ENCODE measurements at regions not wholly inside any gene's neighbourhood (a gene's known extent, or its start where the extent isn't known, plus 50 kb on each side); places are given as distances from the start of the nearest gene placed in this dataset.
"Not testable (repeated sequence)": the region's sequence is repeated elsewhere in the genome, so short reads cannot be mapped to it uniquely, and the experiment has no call there.

GRCh38 chr5:99562937-99563627 lies 634.3 kb upstream of the CHD1 start:
- H3K4me1 ChIP-seq (ENCODE audit: control insufficient read depth, insufficient read depth, low read length); H3K27ac ChIP-seq (ENCODE audit: low read depth, low read length); H3K27me3 ChIP-seq (ENCODE audit: control insufficient read depth, insufficient read depth, low read length); H3K36me3 ChIP-seq (ENCODE audit: control insufficient read depth, insufficient read depth, low read length); H3K4me3 ChIP-seq (ENCODE audit: low read length); H3K9ac ChIP-seq (ENCODE audit: low read length): not testable (repeated sequence)

- H3K36me3 ChIP-seq (ENCODE audit: control insufficient read depth, insufficient read depth, low read length), result no peaks in the 10 kb centered on the region
- no peaks in the 10 kb centered on the region for H3K27me3 ChIP-seq (ENCODE audit: control insufficient read depth, insufficient read depth, low read length)
- H3K4me3 ChIP-seq (ENCODE audit: low read length), result no peak overlapping the region
- H3K4me1 ChIP-seq (ENCODE audit: control insufficient read depth, insufficient read depth, low read length), result no peaks in the 10 kb centered on the region
- no peak overlapping the region for H3K9ac ChIP-seq (ENCODE audit: low read length)
- H3K27ac ChIP-seq (ENCODE audit: low read depth, low read length), result no peak overlapping the region
Measured at GRCh38 chr5:99553211-99553810, 624.5 kb upstream of the CHD1 start.

- Histone ChIP-seq H3K4me1 (ENCODE audit: control insufficient read depth, insufficient read depth, low read length) (no peaks in the 10 kb centered on the region), H3K36me3 (ENCODE audit: control insufficient read depth, insufficient read depth, low read length) (no peaks in the 10 kb centered on the region), H3K9ac (ENCODE audit: low read length) (no peak overlapping the region), H3K27me3 (ENCODE audit: control insufficient read depth, insufficient read depth, low read length) (no peaks in the 10 kb centered on the region), H3K4me3 (ENCODE audit: low read length) (no peak overlapping the region), H3K27ac (ENCODE audit: low read depth, low read length) (no peak overlapping the region)
Measured at GRCh38 chr5:99544356-99544755, 615.5 kb upstream of the CHD1 start.

GRCh38 chr5:99543841-99544240 lies 615.0 kb upstream of the CHD1 start:
- Histone ChIP-seq H3K9ac (ENCODE audit: low read length) (no peak overlapping the region), H3K27me3 (ENCODE audit: control insufficient read depth, insufficient read depth, low read length) (no peaks in the 10 kb centered on the region), H3K4me3 (ENCODE audit: low read length) (no peak overlapping the region), H3K4me1 (ENCODE audit: control insufficient read depth, insufficient read depth, low read length) (no peaks in the 10 kb centered on the region), H3K27ac (ENCODE audit: low read depth, low read length) (no peak overlapping the region), H3K36me3 (ENCODE audit: control insufficient read depth, insufficient read depth, low read length) (no peaks in the 10 kb centered on the region)

- H3K27me3 ChIP-seq (ENCODE audit: control insufficient read depth, insufficient read depth, low read length); H3K36me3 ChIP-seq (ENCODE audit: control insufficient read depth, insufficient read depth, low read length); H3K9ac ChIP-seq (ENCODE audit: low read length); H3K4me1 ChIP-seq (ENCODE audit: control insufficient read depth, insufficient read depth, low read length); H3K27ac ChIP-seq (ENCODE audit: low read depth, low read length); H3K4me3 ChIP-seq (ENCODE audit: low read length): not testable (repeated sequence)
Measured at GRCh38 chr5:99534241-99534640, 605.4 kb upstream of the CHD1 start.

- H3K4me1 ChIP-seq (ENCODE audit: control insufficient read depth, insufficient read depth, low read length); H3K27me3 ChIP-seq (ENCODE audit: control insufficient read depth, insufficient read depth, low read length); H3K4me3 ChIP-seq (ENCODE audit: low read length); H3K9ac ChIP-seq (ENCODE audit: low read length); H3K27ac ChIP-seq (ENCODE audit: low read depth, low read length); H3K36me3 ChIP-seq (ENCODE audit: control insufficient read depth, insufficient read depth, low read length): not testable (repeated sequence)
Measured at GRCh38 chr5:99521666-99522065, 592.9 kb upstream of the CHD1 start.

GRCh38 chr5:99515864-99516490 lies 587.2 kb upstream of the CHD1 start:
- H3K4me1 ChIP-seq (ENCODE audit: control insufficient read depth, insufficient read depth, low read length); H3K9ac ChIP-seq (ENCODE audit: low read length); H3K27ac ChIP-seq (ENCODE audit: low read depth, low read length); H3K36me3 ChIP-seq (ENCODE audit: control insufficient read depth, insufficient read depth, low read length); H3K27me3 ChIP-seq (ENCODE audit: control insufficient read depth, insufficient read depth, low read length); H3K4me3 ChIP-seq (ENCODE audit: low read length): not testable (repeated sequence)

- H3K36me3 ChIP-seq (ENCODE audit: control insufficient read depth, insufficient read depth, low read length); H3K4me1 ChIP-seq (ENCODE audit: control insufficient read depth, insufficient read depth, low read length); H3K9ac ChIP-seq (ENCODE audit: low read length); H3K27ac ChIP-seq (ENCODE audit: low read depth, low read length); H3K4me3 ChIP-seq (ENCODE audit: low read length); H3K27me3 ChIP-seq (ENCODE audit: control insufficient read depth, insufficient read depth, low read length): not testable (repeated sequence)
Measured at GRCh38 chr5:99510237-99510866, 581.5 kb upstream of the CHD1 start.

GRCh38 chr5:99509064-99509463 lies 580.3 kb upstream of the CHD1 start:
- not testable (repeated sequence) for H3K36me3 ChIP-seq (ENCODE audit: control insufficient read depth, insufficient read depth, low read length); H3K27me3 ChIP-seq (ENCODE audit: control insufficient read depth, insufficient read depth, low read length); H3K9ac ChIP-seq (ENCODE audit: low read length); H3K4me1 ChIP-seq (ENCODE audit: control insufficient read depth, insufficient read depth, low read length); H3K27ac ChIP-seq (ENCODE audit: low read depth, low read length); H3K4me3 ChIP-seq (ENCODE audit: low read length)

GRCh38 chr5:99495456-99495855 lies 566.6 kb upstream of the CHD1 start:
- not testable (repeated sequence) for H3K4me3 ChIP-seq (ENCODE audit: low read length); H3K27me3 ChIP-seq (ENCODE audit: control insufficient read depth, insufficient read depth, low read length); H3K27ac ChIP-seq (ENCODE audit: low read depth, low read length); H3K9ac ChIP-seq (ENCODE audit: low read length); H3K4me1 ChIP-seq (ENCODE audit: control insufficient read depth, insufficient read depth, low read length); H3K36me3 ChIP-seq (ENCODE audit: control insufficient read depth, insufficient read depth, low read length)

GRCh38 chr5:99478450-99478849 lies 549.6 kb upstream of the CHD1 start:
- not testable (repeated sequence) for H3K9ac ChIP-seq (ENCODE audit: low read length); H3K4me1 ChIP-seq (ENCODE audit: control insufficient read depth, insufficient read depth, low read length); H3K27ac ChIP-seq (ENCODE audit: low read depth, low read length)

GRCh38 chr5:99473328-99473727 lies 544.5 kb upstream of the CHD1 start:
- H3K4me3 ChIP-seq (ENCODE audit: low read length); H3K4me1 ChIP-seq (ENCODE audit: control insufficient read depth, insufficient read depth, low read length); H3K27me3 ChIP-seq (ENCODE audit: control insufficient read depth, insufficient read depth, low read length); H3K9ac ChIP-seq (ENCODE audit: low read length); H3K36me3 ChIP-seq (ENCODE audit: control insufficient read depth, insufficient read depth, low read length); H3K27ac ChIP-seq (ENCODE audit: low read depth, low read length): not testable (repeated sequence)

More at GRCh38 chr5:99478450-99478849, 549.6 kb upstream of the CHD1 start:
- not testable (repeated sequence) for H3K27me3 ChIP-seq (ENCODE audit: control insufficient read depth, insufficient read depth, low read length); H3K36me3 ChIP-seq (ENCODE audit: control insufficient read depth, insufficient read depth, low read length); H3K4me3 ChIP-seq (ENCODE audit: low read length)

GRCh38 chr5:99471726-99472125 lies 542.9 kb upstream of the CHD1 start:
- H3K36me3 ChIP-seq (ENCODE audit: control insufficient read depth, insufficient read depth, low read length); H3K27ac ChIP-seq (ENCODE audit: low read depth, low read length); H3K9ac ChIP-seq (ENCODE audit: low read length); H3K4me1 ChIP-seq (ENCODE audit: control insufficient read depth, insufficient read depth, low read length); H3K4me3 ChIP-seq (ENCODE audit: low read length); H3K27me3 ChIP-seq (ENCODE audit: control insufficient read depth, insufficient read depth, low read length): not testable (repeated sequence)
